ENCODE measurements at regions not wholly inside any gene's neighbourhood (a gene's known extent, or its start where the extent isn't known, plus 50 kb on each side); places are given as distances from the start of the nearest gene placed in this dataset.

DNA sequence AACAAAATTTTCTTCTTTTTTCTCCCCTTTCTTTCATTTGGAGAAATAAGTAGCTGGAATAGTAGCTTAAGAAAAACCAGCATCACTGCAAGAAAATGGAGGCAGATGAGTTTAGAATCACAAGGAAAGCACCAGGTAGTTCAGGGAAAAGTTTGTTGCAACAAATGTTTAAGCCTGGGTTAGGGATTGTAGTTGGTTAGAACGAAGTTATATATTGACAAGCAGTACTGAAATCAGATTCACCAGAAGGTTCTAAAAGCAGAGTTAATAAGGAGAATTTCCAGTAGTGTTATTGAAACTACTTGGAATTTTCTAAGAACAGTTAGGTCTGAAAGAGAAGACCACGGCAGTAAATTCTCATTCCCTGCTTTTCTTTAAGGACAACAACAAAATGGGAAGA is 70.2 kb downstream of the BMP2 start:
- no peak for TF ChIP-seq SUZ12 (IDR thresholded peaks at IDR 0.05)
- no peak for TF ChIP-seq FOXK2 (IDR thresholded peaks at IDR 0.05)
- no peak for TF ChIP-seq LEF1 (IDR thresholded peaks at IDR 0.05; ENCODE audit: borderline replicate concordance)
- no peak for TF ChIP-seq ZNF384 (IDR thresholded peaks at IDR 0.05)
- no peak for TF ChIP-seq ELF4 (IDR thresholded peaks at IDR 0.05)
- no peak for TF ChIP-seq SP1 (IDR thresholded peaks at IDR 0.05)
